HG02610 (cell line): ENCODE measurements at regions not wholly inside any gene's neighbourhood (a gene's known extent, or its start where the extent isn't known, plus 50 kb on each side); places are given as distances from the start of the nearest gene placed in this dataset.

Source experiments
- ATAC-seq: cut with Tn5 transposase; IDR thresholded peaks from one replicate; pipeline ENCODE4 v1.9.1; 2021; ENCODE audit warnings: mild to moderate bottlenecking, moderate library complexity; ENCODE audit not compliant: unreplicated experiment

DNA sequence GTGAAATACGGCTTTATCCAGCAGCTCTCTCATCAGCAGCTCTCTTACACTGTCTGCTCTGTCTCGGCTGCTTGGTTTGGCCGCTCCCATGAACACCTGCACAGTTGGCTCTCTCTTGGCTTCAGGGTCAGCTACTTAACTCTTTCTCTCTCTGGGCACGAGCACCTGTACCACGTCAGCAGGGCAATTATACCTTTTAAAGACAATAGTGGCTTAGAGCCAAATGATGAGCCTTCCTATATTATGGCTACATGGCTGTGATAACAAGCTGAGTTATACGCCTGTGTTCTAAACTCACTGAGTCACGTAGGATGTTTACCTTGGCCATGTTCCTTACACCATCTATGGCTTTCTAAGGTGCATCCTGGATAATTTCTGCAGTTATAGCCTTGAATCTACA is 69.2 kb upstream of the CTNND2 start:
- no peak for ATAC-seq

GRCh38 chr5:11963227-11963626 is 59.0 kb upstream of the CTNND2 start:
- no peak for ATAC-seq

DNA sequence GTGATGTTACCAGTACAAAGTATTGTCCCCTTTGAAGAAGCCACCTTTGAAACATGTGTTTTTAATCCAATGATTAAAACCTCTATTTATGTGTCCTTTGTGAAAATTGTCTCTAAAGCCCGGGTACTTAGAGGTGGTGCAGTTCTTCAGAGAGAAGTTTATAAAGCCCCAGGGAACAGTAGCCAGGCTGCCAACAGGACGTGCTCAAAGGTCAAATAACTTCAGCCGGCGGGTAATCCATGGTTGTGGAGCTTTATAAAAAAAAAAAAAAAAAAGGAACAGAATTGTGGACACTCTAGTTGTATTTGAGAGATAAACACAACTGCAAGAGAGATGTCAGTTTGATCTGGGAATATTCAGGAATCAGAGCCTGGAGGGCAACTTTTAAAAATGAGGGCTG is 57.9 kb upstream of the CTNND2 start:
- ATAC-seq: no peak

GRCh38 chr5:11958321-11958720 is 54.1 kb upstream of the CTNND2 start:
- ATAC-seq: no peak

DNA sequence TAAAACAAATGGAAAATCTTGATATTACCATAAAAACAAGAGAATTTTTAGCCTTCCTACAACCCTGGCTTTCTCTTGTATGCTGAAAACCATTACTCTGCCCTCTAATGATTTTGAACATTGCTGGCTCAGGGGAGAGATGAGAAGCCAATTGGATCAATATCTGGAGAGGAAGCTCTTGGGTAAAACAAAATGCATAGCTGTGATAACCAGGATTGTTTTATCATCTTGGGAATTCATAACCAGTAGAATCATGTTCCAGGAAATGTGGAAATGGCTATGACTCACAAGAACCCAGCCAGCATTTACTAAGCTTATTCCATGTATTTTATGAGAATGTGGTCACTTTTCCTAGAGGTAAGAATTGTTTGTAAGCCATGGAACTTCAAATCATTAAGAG is 51.1 kb upstream of the CTNND2 start:
- no peak for ATAC-seq
